Body of pancreas (tissue), 4 donors: ENCODE measurements at regions not wholly inside any gene's neighbourhood (a gene's known extent, or its start where the extent isn't known, plus 50 kb on each side); places are given as distances from the start of the nearest gene placed in this dataset.
"Not testable (repeated sequence)": the region's sequence is repeated elsewhere in the genome, so short reads cannot be mapped to it uniquely, and the experiment has no call there.

Experiments
- ATAC-seq: fragments of 150-250 bp; one replicate; pipeline ENCODE4 v1.9.1; 2016
- DNase-seq, 4 donors: peaks; one replicate each; pipeline ENCODE4 v3.0.0-alpha.2; 2019
- H3K27ac ChIP-seq, 4 donors: fragments of 200-600 bp; sonication (generic); 1 replicate in 3 of 4; 2 replicates in 1 of 4; pipeline versions ENCODE4 v1.5.1 to v1.6.1; 2016 to 2019; ENCODE audit warnings: mild to moderate bottlenecking in 1 of 4, mixed read lengths in 1 of 4, moderate library complexity in 1 of 4
- H3K27me3 ChIP-seq, 2 donors: fragments of 200-600 bp; sonication (generic); one replicate each; pipeline ENCODE4 v1.6.0; 2016; ENCODE audit warnings: mild to moderate bottlenecking in 1 of 2
- H3K36me3 ChIP-seq, 2 donors: fragments of 200-600 bp; sonication (generic); replicated peaks in 1 of 2; 2 replicates each; pipeline ENCODE4 v1.5.1; 2016; ENCODE audit warnings: low read depth in 2 of 2; ENCODE audit not compliant: insufficient read depth in 1 of 2
- H3K4me1 ChIP-seq: fragments of 200-600 bp; sonication (generic); one replicate; pipeline ENCODE4 v1.6.0; 2016
- H3K4me3 ChIP-seq, 2 donors: fragments of 200-600 bp; sonication (generic); 1 replicate in 1 of 2; 2 replicates in 1 of 2; pipeline ENCODE4 v1.5.1; 2016 to 2019
- H3K9me3 ChIP-seq, 3 donors: fragments of 200-600 bp; sonication (generic); 1 replicate in 2 of 3; 2 replicates in 1 of 3; pipeline ENCODE4 v1.5.1; 2016
- CTCF ChIP-seq, 7 experiments: fragments of 450-650 bp in 4 of 7; fragments of 200-600 bp in 3 of 7; sonication (generic) in 3 of 7; IDR thresholded peaks; one replicate each; pipeline ENCODE4 v1.5.1; 2016 to 2019; ENCODE audit warnings: antibody characterized with exemption in 7 of 7
- POLR2A ChIP-seq, 3 donors: fragments of 450-650 bp; IDR thresholded peaks; one replicate each; pipeline ENCODE4 v1.6.1; 2016; ENCODE audit warnings: antibody characterized with exemption in 3 of 3, mild to moderate bottlenecking in 2 of 3
- WGBS, 2 donors: methylation state at CpG; one replicate each; pipeline ENCODE4 v1.1.5; 2017; 5-methylcytosine and 5-hydroxymethylcytosine counted together
- intact Hi-C: fragments of 100-400 bp; cut with DNase I; formaldehyde crosslinking; loops from one replicate; pipeline ENCODE4 v1.15.1; 2023

GRCh38 chr3:78317774-78318173 lies 1277.9 kb downstream of the ROBO2 start:
- H3K9me3 ChIP-seq = no peaks in the 10 kb centered on the region
- DNase-seq = no peak
- 35 to 43% methylated on average over 1 of the region's 1 CpG for WGBS, 2 donors
- intact Hi-C loops = no loop called here
- no peaks in the 10 kb centered on the region for H3K36me3 ChIP-seq
- ATAC-seq = no peak
- H3K4me1 ChIP-seq = no peaks in the 10 kb centered on the region
- no peak for TF ChIP-seq CTCF (IDR thresholded peaks at IDR 0.05)
- no peak for TF ChIP-seq POLR2A (IDR thresholded peaks at IDR 0.05)
- H3K4me3 ChIP-seq = no peak overlapping the region
- no peak overlapping the region for H3K27ac ChIP-seq
- no peaks in the 10 kb centered on the region for H3K27me3 ChIP-seq

- DNase-seq (no peak), ATAC-seq (no peak)
- Histone ChIP-seq H3K27ac (no peak overlapping the region), H3K4me1 (no peaks in the 10 kb centered on the region), H3K36me3 (no peaks in the 10 kb centered on the region), H3K27me3 (no peaks in the 10 kb centered on the region), H3K9me3 (no peaks in the 10 kb centered on the region), H3K4me3 (no peak overlapping the region)
- intact Hi-C loops = no loop called here
- TF ChIP-seq CTCF (IDR thresholded peaks at IDR 0.05) (no peak), POLR2A (IDR thresholded peaks at IDR 0.05) (no peak)
- WGBS, 2 donors = 52 to 58% methylated on average over 2 of the region's 2 CpGs
Measured at GRCh38 chr3:78322780-78323179, 1282.9 kb downstream of the ROBO2 start.

GRCh38 chr3:78337801-78338211 lies 1297.9 kb downstream of the ROBO2 start:
- H3K4me1 ChIP-seq = no peaks in the 10 kb centered on the region
- no peaks in the 10 kb centered on the region for H3K9me3 ChIP-seq
- H3K4me3 ChIP-seq = no peak overlapping the region
- no peaks in the 10 kb centered on the region for H3K36me3 ChIP-seq
- intact Hi-C loops = no loop called here
- H3K27me3 ChIP-seq = no peaks in the 10 kb centered on the region
- ATAC-seq (no peak), DNase-seq (no peak)
- no peak for TF ChIP-seq POLR2A (IDR thresholded peaks at IDR 0.05)
- no peak for TF ChIP-seq CTCF (IDR thresholded peaks at IDR 0.05)
- H3K27ac ChIP-seq = peak overlapping the region in 1 of 4 donors; percentile 28
- 9 to 18% methylated on average over 2 of the region's 2 CpGs for whole genome bisulfite sequencing, 2 donors

- H3K27ac ChIP-seq = peak overlapping the region in 1 of 4 donors; percentile 28
- H3K4me1 ChIP-seq = no peaks in the 10 kb centered on the region
- DNase-seq = no peak
- no peaks in the 10 kb centered on the region for H3K9me3 ChIP-seq
- no peaks in the 10 kb centered on the region for H3K27me3 ChIP-seq
- H3K4me3 ChIP-seq = no peak overlapping the region
- H3K36me3 ChIP-seq = no peaks in the 10 kb centered on the region
- no peak for ATAC-seq
- TF ChIP-seq CTCF (IDR thresholded peaks at IDR 0.05) = no peak
- TF ChIP-seq POLR2A (IDR thresholded peaks at IDR 0.05) = no peak
- intact Hi-C loops = no loop called here
- WGBS, 2 donors = 68 to 70% methylated on average over 2 of the region's 2 CpGs
Measured at GRCh38 chr3:78338405-78338804, 1298.5 kb downstream of the ROBO2 start.

GRCh38 chr3:78343221-78343620 lies 1303.3 kb downstream of the ROBO2 start:
- no peak for TF ChIP-seq POLR2A (IDR thresholded peaks at IDR 0.05)
- no peak for TF ChIP-seq CTCF (IDR thresholded peaks at IDR 0.05)
- no peak for DNase-seq
- H3K4me1 ChIP-seq = no peaks in the 10 kb centered on the region
- WGBS, 2 donors = 20 to 24% methylated on average over 1 of the region's 1 CpG
- H3K4me3 ChIP-seq = no peak overlapping the region
- H3K27ac ChIP-seq = no peak overlapping the region
- intact Hi-C loops = no loop called here
- no peaks in the 10 kb centered on the region for H3K36me3 ChIP-seq
- no peak for ATAC-seq
- H3K27me3 ChIP-seq = no peaks in the 10 kb centered on the region
- no peaks in the 10 kb centered on the region for H3K9me3 ChIP-seq

- intact Hi-C loops, H3K4me3 ChIP-seq: not testable (repeated sequence)
- WGBS, 2 donors = 75 to 78% methylated on average over 10 of the region's 10 CpGs
Measured at GRCh38 chr3:78344267-78344666, 1304.4 kb downstream of the ROBO2 start.

More at GRCh38 chr3:78344267-78344666, 1304.4 kb downstream of the ROBO2 start:
- not testable (repeated sequence) for H3K9me3 ChIP-seq, ATAC-seq, H3K27ac ChIP-seq, H3K27me3 ChIP-seq, H3K4me1 ChIP-seq, DNase-seq, H3K36me3 ChIP-seq
